Dermis blood vessel endothelial cell (primary cell): ENCODE measurements at regions not wholly inside any gene's neighbourhood (a gene's known extent, or its start where the extent isn't known, plus 50 kb on each side); places are given as distances from the start of the nearest gene placed in this dataset.

Experiments
- DNase-seq: peaks from one replicate; pipeline ENCODE4 v3.0.0; 2010

DNA sequence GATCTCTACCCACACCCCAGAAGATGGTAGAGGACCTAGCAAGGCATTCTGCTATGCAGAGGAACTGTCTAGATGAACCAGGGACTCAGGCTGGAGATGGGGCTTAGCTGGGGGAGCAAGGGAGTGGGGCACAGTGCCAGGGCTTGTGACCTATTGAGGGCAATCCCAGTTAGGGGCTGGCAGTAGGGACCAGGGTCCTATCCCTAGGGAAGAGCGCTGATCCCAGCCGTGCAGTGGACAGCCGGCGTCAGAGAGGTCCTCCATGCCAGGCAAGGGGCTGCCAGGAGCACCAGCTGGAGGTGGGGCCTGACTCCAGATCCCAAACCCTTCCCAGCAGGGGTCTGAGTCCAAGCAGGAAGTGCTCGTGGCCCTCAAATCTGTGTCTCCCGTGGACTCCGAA is 52.7 kb upstream of the NEURL1B start:
- DNase-seq: no peak

DNA sequence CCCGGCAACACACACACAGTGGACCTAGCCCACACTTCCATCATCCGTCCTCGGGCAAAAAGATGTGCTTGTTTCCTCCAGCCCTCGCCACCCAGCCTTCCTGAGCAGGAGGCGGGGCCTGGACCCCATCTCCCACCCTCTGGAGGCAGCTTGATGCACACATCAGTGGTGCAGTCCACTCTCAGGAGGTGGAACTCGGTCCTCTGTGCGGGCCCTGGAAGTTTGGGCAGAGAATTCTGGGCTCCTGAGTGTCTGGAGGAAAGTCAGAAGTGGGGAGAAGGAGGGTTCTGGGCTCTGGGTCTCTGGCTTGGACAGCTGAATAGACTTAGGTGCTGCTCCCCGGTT is 54.0 kb upstream of the NEURL1B start:
- no peak for DNase-seq

DNA sequence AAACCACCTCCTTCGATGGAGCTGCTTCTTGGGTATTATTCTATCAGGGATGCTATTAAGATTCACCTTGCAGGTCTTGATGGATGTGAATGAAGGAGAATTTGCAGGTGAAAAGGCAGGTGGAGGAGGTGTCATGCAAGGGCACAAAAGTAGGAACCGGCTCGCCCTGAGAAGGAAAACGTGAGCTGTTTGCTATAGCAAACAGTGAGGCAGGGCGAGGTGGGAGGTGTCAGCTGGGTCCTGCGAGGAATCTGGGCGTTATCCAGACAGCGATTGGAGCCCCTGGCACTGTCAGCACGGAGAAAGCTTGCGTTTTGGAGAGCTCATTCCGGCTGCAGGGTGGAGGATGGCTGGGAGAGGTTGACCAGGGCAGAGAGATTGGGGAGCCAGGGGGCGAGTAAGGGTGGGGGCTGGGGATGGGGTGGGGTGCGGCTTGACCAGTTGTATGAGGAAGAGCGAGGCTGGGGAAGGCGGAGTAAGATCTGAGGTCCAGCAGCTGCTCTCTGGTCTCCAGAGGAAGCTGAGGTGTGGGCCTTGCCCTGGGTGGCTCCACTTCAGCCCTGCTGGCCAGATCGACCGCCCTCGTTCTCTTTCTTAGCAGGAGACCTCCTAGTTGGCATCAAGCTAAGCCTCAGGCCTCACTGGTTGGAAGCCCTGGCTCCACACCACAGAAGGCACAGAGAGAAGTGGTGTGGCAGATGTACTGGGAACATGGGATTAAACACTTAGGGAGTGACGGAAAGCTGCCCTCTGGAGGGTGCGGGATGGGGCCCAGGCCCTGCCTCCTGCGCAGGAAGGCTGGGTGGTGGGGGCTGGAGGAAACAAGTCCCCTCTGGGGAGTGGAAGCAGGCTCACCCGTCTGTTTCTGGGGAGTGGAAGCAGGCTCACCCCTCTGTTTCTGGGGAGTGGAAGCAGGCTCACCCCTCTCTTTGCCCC is 54.7 kb upstream of the NEURL1B start:
- DNase-seq: no peak

DNA sequence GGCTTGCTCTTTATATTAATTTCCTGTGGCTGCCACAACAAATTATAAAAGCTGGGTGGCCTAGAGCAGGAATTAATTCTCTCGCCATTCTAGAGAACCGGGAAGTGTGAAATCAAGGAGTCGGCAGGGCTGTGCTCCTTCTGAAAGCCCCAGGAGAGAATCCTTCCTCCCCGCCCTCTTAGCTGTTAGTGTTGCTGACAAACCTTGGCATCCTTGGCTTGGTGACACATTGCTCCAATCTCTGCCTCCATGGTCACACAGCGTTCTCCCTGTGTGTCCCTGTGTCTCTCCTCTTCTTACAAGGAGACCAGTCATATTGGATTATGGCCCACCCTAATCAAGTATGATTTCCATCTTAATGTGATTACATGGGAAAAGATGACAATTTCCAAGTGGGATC is 55.9 kb upstream of the NEURL1B start:
- DNase-seq: no peak

DNA sequence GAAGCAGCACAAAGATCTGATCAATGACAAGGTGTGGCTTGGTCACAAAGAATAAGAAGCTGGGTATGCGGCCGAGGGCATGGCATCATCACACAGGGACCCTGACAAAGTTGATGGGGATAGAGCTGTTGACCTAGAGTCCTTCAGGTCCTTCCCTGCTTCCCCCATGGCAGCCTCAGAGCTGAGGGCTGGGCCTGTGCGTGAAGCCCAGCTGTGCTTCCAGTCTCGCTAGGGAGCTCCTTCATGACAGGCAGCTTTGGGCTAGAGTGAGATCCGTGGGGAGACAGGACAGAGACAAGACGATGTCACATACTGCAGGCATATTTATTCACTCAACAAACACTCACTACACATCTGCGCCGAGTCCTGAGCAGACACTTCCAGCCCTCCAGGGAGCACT is 56.4 kb upstream of the NEURL1B start:
- DNase-seq: peak; percentile 17

DNA sequence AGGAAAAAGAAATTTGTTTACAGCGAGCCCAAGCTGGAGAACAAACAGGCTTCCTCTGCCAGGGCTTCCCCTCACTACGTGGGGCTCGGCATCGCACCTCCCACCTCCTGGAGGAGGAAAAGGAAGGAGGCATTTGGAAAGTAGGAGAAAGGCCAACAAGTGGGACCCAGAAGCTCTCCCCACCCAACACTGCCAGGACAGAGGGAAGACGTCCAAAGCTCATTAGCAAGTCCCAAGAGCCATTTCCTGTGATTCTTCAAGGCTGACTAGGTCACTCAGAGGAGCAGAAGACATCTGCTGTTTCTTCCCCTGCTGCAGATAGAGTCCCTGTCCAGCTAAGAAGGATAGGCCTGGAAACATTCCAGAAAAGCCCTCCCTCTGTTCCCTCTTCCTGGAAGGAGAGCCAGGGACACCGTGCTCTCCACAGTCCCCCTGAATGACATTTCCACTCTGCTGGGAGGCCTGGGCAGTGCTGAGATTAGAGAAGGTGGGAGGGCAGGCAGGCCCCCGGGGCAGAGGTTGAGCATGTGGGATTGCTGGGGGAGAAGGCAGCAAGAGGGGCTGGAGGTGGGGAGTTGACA is 57.0 kb upstream of the NEURL1B start:
- DNase-seq: peak; percentile 83

DNA sequence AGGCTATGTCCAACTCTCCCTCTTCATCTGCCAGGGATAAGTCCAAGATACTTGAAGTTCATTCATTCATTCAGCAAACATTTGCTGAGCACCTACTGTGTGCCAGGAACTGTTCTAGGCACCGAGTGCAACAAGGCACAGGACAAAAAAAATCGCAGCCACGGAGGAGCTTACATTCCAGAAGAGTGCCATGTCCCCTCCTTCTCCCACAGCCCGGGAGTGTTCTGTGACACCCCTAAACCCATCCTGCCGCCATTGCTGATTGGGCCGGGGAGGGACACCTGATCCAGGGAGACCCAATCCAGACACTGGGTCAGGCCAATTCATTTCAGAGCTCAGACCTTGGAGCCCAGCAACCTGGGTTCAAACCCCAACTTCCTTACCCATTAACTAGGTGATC is 58.1 kb upstream of the NEURL1B start:
- no peak for DNase-seq

DNA sequence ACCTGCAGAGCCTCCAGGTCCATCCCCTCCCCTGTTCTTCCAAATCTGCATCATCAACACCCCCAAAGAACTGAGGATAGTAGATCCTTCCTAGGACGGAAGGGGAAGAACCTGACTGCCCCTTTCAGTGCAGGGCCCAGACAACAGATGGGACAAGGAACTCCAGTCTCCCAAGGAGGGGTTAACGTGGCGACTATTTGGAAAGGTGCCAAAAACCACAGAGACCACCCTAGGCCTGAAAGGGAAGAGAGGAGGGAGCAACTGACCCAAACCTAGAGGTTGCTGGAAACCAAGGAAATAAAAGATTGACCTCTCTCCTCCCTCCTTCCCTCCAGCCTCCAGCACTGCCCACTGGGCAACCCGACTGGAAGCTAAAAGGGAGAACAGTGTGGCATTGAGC is 59.7 kb upstream of the NEURL1B start:
- DNase-seq: no peak

DNA sequence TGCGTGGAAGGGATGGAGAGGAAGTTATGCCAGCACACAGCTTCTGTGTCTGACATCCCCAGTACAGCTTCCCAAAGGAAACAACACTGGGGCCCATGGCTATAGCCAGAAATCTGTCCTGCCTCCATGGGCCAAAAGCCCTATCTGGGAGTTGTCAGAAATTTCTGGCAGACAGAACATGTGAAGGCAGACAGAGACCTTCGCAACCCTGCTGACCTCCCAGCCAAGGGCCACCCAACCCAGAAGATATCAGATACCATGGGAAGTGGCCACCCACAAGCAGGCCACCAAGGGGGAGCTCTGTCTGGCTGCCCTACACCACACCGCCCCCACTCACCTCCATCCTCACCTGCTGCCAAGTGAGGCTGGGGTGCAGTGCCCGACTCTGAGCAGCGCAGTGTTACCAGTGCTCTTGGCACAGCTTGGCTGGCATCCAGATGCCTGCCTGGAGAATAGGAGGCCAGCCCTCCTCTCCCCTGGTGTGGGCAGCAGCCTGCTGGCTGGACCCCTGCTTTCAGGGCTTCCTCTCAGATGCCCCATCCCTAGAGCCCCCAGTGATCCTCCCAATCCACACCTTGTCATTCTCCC is 61.6 kb upstream of the NEURL1B start:
- no peak for DNase-seq

DNA sequence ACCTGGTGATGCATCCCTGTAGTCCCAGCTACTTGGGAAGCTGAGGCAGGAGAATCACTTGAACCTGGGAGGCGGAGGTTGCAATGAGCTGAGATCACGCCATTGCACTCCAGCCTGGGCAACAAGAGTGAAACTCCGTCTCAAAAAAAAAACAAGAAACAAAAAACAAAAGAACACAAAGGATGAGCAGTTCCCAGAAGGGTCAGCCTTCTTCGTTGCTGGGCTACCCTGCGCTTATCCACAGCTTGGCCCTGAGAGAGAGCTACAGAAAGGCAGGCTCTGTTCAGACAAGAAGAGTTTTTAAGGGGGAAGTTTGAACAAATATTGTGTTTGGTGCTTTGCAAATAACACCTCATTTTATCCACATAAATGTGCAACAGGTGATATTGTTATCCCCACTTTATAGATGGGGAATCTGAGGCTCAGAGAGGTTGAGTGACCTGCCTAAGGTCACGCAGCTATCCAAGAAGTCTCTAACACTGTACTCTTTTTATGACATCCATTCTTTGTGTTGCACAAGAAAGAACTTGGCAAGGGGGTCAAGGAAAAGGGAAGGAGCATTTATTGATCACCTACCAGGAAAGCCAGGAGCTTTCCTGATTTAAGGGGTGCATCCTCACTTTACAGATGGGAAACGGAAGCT is 63.7 kb upstream of the NEURL1B start:
- no peak for DNase-seq

DNA sequence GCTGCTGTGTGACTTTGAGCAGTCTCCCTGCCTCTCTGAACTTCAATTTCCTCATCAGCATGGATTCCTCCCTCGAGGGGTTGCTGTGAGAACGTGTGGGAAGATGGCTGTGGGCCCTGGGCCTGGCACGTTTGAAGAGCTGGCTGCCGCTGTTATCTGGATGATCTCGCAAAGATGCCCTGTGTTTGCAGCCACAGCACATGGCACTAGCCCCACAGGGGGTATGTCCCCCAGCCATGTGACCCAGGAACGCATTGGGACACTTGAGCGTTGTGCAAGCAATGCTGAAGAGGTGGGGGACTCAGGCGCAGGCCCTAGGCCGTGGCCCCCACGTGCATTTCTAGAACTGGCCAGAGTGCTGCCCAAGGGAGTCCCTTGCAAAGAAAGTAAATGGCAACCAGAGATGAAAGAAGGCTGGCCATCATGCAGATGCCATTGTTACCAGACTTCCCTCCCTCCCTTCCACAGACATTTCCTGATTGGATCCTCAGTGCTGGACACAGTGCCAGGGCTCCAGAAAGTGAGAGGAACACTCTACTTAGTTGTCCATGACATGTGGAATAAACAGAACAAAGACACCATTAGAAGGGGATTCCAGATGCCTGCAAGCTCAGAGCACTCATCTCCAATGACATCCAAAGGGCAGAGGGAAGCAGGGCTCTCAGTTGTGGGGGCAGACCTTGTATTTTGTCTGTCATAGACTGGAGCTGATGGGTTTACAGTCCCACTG is 65.1 kb upstream of the NEURL1B start:
- peak; percentile 18 for DNase-seq

DNA sequence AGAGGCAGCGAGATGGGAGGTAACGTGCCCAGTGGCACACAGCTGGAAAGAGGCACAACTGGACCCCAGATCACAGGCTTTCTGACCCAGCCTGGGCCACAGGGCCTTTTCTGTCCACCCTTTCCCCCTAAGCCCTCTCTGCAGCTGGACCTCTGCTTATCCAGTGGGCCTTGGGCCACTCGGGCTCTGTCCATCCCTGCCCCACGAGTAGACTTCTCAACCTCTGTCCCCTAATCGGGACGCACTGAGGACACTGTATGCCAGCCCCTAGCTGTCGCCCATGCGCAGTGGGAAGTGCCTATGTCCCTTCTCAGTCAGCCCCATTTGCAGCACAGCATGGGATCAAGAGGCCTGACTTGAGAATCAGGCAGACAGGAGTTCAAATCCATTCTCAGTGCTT is 65.6 kb upstream of the NEURL1B start:
- no peak for DNase-seq

DNA sequence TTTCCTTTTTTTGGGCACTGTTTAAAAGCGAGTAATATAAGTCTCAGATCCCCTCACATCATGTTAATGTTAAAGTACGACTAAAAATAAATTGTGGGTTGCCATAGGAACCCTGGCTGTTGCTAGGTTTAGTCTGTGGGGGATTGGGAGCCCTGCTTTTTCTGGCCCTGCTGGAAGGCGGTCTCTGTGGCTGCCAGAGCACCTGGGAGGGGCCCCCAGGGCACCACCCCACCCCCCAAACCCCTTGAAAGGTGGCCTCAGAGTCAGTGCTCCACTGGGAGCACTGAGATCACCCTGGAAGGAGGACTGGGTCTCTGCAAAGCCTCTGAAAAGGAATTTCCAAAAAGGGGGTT is 66.2 kb upstream of the NEURL1B start:
- DNase-seq: no peak

DNA sequence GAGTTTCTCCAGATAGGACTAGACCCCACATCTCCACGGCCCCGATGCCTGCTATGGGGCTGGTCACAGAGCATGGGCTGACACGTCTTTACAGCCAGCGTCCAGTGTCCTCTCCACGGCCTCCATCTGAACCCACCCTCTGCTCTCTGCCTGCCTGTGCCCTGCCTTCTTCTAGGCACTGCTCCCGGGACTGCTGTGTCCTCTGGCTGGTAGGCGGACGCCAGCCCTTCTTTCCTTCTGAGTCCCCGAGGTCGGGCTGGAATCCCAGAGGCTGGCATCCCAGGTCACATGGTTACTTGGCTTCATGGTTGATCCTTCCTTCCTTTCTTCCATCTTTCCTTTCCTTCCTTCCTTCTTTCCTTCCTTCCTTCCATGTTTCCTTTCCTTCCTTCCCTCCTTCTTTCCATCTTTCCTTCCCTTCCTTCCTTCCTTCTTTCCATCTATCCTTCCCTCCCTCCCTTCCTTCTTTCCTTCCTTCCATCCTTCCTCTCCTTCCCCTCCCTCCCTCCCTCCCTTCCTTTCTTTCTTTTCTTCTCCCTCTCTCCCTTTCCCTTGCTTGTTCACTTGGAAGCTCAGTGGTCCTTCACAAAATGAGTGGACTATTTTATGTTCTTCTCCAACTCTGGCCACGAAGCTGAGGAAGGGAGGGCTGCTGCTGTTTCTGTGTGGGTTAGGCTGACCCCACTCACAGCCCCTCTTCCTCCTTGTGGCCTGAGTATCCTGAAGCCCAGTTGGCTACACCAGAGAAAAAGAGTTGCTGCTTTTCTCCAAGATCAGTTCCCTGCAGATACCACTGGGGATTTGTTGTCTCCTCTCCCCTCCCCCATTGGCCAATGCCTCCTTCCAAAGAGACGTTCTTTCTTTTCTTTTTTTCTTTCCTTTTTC is 66.8 kb upstream of the NEURL1B start:
- no peak for DNase-seq

DNA sequence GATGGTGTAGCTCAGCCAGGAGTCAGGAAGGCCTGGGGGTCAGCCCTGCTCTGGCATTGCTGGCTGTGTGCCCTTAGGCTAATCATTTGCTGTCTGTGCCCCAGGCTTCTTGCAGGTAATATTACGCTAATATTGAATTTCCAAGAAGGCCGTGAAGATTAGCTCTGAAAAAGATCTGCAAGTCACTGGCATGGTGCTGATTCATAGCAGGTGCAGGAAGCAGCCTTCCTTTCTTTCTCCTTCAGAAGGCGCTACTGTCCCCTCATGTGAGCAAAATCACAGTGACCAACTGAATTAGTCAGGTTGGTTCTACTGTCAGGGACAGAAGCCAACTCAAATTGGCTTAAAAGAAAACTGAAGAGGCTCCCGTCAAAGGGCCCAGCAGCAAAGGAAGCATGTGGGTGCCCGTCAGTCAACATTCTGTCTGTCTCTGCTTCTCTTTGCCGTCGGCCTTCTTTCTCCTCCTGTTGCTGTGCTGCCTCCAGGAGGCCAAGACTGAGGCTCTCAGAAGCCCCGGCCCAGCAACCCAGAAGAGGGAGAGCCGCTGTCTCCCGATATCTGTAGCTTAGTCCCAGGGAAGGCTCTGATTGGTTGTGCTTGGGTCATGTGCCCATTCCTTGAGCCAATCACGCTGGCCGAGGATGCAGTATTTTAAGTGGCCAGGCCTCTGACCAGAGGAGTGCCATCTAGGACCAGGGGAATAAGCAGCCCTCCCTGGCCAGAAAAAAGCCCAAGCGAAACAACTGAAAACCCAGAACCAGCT is 67.8 kb upstream of the NEURL1B start:
- no peak for DNase-seq

DNA sequence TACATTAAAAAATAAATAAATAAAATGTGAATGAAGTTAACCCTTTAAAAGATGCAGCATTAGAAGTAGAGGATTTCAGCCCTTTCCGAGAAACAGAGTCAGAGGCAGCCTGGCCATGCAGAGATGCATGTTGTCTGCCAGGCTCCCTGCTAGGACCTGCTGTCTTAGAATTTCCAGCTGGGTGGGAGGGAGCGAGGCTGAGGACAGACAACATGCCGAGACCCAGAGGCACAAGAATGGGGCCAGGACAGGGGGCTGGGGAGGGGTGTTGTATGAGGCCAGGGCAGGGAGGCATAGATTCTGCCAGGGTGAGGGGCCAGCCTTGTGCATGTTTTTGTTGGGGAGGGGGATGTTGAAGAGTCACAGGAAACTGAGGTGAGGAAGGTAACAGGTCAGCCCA is 68.6 kb upstream of the NEURL1B start:
- DNase-seq: no peak

DNA sequence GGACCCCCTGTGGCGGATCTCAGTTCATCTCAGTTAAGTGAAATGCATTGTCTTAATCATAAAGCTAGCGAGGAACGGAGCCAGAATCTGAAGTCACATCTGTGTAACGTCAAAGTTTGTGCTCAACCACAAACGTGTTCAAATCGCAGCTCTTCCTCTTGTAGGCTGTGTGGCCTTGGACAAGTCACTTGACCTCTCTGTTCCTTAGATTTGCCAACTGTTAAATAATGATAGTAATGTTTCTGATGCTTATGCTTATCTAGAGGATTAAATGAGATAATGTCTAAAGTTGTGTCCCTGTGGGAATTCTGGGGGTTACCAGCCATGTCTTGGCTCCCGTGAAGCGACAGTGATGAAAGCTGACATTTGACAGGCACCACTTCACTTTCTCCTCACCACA is 69.2 kb upstream of the NEURL1B start:
- no peak for DNase-seq

DNA sequence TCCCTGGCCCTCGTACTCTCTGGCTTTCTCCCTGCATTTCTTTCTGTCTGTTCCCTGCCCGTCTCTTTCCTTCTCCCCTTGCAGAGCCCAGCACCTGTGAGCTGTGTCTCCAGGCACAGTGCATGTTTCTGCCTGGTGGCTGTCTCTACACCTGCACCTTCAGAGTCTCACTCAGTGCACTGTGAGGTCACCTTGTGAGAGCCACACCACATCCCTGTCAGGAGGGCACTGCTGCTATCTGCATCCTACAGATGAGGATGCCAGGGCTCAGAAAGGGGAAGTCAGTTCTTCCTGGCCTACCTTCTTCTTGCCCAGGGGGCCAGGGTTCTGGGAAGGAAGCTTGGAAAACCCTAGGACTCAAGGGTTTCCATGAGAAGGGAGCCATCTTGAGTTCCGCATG is 69.7 kb upstream of the NEURL1B start:
- DNase-seq: no peak

DNA sequence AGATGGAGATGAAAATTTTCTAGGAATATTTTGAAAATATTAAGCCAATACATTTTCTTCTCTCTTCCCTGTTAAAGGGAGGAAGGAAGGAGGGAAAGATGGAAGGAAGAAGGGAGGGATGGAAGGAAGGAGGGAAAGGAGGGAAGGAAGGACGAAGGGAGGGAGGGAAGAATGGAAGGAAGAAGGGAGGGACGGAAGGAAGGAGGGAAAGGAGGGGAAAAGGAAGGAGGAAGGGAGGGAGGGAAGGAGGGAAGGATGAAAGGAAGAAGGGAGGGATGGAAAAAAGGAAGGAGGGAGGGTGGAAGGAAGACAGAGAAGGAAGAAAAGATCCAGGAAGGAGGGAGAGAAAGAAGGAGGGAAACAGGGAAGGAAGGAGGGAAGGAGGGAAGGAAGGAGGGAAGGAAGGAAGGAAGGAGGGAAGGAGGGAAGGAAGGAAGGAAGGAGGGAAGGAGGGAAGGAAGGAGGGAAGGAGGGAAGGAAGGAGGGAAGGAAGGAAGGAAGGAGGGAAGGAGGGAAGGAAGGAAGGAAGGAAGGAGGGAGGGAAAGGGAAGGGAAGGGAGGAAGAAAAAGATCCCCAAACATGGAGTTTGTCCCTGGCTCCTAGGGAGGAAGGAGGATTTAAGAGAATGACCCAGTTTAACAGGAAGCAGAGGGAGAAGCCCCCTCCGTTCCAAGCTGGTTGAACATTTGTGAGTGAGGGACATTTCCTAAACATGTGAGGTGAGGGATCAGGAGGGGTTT is 70.3 kb upstream of the NEURL1B start:
- DNase-seq: no peak

DNA sequence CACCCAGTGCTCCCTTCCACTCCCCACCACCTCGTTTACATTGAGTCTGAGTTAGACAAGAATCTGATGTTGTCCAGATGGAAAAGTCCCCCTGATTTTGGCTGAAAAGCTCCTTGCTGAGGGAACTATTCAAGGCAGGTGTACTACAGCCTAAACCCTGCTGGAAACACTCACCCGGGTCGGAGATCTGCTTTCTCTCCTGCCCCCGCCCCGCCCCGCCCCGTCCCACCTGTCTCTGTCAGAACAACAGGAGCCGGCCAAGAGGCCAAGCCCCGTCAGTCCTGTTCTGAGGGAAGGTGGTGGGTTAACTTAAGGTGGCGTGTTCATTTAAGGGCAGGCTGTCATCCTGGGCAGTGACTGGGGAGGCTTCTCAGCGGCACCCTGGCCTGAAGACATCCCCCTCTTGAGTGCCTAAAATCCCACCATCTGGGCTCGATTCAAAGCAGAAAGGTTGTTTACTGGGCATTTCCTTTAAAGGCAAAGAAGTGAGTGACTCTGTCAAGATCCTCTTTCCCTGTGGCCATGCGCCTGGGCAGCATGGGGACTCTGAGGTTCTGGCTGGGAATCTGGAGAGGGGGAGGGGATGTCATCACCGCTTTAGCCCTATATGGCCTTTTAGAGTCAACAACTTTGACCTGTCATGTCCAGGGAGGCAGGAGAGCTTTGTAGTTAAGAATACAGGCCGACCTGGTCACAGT is 71.1 kb upstream of the NEURL1B start:
- DNase-seq: no peak
